ENCODE measurements at regions not wholly inside any gene's neighbourhood (a gene's known extent, or its start where the extent isn't known, plus 50 kb on each side); places are given as distances from the start of the nearest gene placed in this dataset.

DNA sequence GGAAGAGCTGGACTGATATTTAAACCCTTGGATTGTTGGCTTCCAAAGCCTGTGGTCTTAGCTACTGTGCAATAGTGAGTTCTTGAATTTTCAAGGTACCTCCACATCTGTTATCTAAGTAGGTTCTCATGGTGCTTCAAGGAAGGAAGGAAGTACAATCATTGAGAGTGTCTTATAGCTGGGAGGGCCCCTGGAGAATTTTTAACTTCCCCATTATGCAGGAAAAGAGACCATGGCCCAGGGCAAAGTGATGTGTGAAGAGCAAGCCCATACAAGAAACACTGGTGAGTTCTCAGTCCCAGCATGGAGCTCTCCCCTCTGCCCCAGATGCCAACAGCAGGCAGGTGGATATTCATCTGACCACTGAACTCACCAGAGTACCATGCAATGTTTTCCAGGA is 169.0 kb upstream of the IRX6 start:
- no peak for DNase-seq (ENCODE audit: low read depth in 2 of 2)

- no peak for DNase-seq (ENCODE audit: low read depth in 2 of 2)
Observed at GRCh38 chr16:55155815-55156214, 168.2 kb upstream of the IRX6 start.

DNA sequence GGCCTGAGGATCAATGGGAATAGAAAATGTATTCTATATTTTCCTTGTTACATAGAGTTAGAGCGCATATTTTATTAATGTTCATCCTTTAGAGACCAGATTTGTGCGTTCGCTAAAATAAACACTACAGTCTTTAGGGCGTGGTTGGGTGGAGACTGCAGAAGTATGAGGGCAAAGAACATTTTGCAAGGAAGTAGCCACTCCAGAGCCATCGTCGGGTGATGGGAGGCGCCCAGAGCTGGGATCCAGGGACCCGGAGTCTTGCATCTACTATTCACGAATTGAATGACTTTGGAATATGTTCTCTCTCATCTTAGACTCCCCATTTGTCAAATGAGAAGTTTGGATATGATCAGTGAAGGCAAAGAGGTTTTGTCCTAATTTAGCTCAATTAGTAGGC is 154.2 kb upstream of the IRX6 start:
- DNase-seq (ENCODE audit: low read depth in 2 of 2), result no peak

- DNase-seq (ENCODE audit: low read depth in 2 of 2), result no peak
Observed at GRCh38 chr16:55171241-55171640, 152.8 kb upstream of the IRX6 start.

- no peak for DNase-seq (ENCODE audit: low read depth in 2 of 2)
Observed at GRCh38 chr16:55175389-55175788, 148.6 kb upstream of the IRX6 start.

DNA sequence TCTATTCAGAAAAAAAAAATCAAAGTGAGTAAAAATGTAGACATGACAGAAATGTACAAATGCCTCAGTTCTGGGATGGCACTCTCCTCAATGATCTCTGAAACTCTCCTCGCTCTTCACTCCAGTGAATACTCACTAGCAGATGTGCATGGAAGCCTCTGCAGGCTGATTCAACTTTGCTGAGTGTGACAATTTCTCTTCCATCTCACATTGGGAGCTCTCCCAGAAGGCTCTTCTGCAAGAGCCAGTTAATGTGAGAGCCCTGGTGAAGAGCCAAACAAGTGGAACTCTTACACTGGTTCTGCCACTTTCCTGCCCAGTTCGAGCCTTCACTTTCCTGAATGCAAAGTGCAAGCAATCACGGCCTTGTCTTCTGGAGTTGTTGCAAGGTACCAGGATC is 147.1 kb upstream of the IRX6 start:
- DNase-seq (ENCODE audit: low read depth in 2 of 2), result no peak

GRCh38 chr16:55179411-55179810 is 144.6 kb upstream of the IRX6 start:
- DNase-seq (ENCODE audit: low read depth in 2 of 2), result no peak

DNA sequence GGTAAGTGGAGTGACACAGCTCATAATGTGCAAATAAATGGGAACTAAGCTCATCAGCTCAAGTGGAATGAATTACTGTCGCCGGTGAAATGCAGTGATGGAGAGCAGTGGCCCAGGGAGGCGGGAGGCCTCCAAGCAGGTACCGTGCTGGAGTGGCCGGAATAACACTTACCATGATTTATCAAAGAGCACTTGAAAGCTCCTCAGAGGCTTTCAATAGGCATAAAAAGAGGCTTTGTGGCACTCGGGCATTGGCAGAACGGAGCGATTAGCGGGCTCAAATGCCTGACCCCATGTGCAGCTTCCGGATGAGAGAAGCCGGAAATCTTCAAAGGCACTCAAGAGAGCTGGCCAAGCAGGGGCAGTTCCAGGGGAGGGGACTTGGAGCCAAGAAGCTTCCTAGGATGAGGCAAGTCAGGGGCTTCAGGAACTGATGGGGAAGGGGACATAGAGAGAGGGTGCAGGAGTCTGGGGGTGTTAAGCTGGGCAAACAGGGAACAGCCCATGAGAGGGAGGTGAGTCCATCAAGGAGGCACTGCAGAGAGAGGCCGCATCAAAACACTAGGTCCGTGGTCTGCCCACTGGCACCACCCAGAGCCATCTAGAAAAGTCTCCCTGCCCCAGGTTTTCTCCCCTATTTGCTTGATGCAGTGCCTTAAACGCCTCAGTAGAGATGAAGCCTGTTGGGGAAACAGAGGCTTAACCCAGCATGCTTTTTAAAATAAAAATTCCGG is 144.0 kb upstream of the IRX6 start:
- DNase-seq (ENCODE audit: low read depth in 2 of 2), result no peak

- DNase-seq (ENCODE audit: low read depth in 2 of 2), result no peak
Observed at GRCh38 chr16:55184052-55184451, 140.0 kb upstream of the IRX6 start.

- DNase-seq (ENCODE audit: low read depth in 2 of 2), result no peak
Observed at GRCh38 chr16:55184619-55185018, 139.4 kb upstream of the IRX6 start.

- no peak for DNase-seq (ENCODE audit: low read depth in 2 of 2)
Observed at GRCh38 chr16:55189224-55189623, 134.8 kb upstream of the IRX6 start.

GRCh38 chr16:55189682-55190636 is 134.0 kb upstream of the IRX6 start:
- no peak for DNase-seq (ENCODE audit: low read depth in 2 of 2)

DNA sequence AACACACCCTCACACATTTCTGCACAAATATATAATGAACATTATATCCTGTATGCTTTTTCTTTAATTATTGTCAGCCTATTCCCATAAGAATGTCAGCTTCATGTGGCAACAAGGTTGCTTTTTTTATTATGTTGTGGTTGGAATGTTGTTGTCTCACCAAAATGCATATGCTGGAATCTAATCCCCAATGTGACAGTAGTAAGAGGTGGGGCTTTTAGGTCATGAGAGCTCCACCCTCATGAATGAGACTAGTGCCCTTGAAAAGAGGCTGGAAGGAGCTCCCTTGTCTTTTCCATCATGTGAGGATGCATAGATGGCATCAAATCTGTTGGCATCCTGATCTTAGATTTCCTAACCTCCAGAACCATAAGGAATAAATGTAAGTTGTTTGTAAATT is 131.3 kb upstream of the IRX6 start:
- DNase-seq (ENCODE audit: low read depth in 2 of 2), result no peak

DNA sequence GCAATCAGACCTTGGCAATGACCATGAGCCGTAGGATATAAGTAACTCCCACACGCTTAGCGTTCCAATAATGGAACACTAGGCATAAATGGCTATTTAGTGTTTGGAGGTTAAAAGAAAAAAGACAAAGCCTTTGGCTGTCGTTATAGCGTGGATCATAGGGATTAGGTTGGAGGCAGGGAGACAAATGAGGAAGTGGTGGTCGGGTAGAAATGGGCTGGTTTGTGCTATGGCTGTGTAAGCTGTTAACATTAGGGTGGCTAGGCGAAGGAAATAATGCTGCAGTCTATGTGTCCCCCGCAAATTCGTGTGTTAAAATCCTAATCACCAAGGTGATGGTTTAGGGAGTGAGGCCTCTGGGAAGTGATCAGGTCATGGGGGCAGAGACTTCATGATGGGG is 120.4 kb upstream of the IRX6 start:
- no peak for DNase-seq (ENCODE audit: low read depth in 2 of 2)

DNA sequence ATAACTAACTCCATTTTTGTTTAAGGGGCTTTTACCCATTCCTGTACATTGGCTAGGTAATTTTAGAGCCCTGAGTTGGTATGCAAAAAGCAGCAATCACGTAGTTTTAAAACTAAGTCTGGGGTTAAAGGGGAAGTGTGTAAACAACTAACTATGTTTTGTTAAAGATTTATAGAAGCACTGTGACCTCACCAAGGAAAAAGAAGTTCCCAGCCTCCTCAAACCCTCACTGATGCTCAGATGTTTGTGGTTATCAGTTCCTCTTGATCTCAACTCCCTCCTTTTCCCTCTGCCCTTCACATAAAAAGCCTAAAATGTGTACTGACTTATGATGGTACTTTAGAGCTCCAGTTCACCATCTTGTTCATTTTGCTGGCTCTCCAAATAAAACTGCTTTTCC is 119.9 kb upstream of the IRX6 start:
- DNase-seq (ENCODE audit: low read depth in 2 of 2), result no peak

DNA sequence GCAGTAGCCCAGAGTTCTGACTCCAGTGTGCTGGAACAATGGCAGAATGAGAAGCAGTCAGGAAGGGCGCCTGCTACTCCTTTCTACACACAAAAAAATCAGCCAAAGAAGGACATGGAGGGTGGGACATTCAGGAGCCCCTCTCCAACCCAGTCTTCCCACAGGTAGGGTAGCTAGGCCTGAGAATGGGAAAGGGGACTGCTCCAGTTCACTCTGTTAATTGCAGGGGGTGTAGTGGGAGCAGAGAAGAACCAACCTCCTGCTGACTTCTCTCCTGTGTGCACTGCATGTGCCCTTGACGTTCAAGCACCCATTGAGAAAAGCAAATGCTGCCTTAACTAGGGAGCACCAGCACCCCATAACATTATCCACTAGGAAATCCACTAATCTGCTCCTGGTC is 119.1 kb upstream of the IRX6 start:
- DNase-seq (ENCODE audit: low read depth in 2 of 2), result no peak

GRCh38 chr16:55207693-55208428 is 116.1 kb upstream of the IRX6 start:
- no peak for DNase-seq (ENCODE audit: low read depth in 2 of 2)

DNA sequence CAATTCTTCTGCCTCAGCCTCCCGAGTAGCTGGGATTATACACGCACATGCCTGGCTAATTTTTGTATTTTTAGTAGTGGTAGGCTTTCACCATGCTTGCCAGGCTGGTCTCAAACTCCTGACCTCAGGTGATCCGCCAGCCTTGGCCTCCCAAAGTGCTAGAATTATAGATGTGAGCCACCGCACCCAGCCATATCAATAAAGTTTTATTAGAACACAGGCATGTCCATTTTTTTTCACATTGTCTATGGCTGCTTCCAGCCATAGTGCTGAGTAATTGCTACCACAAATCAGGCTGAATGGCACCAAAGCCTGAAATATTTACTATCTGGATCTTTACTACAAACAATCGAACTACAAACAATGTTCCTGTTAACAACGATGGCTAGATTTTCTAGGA is 114.4 kb upstream of the IRX6 start:
- DNase-seq (ENCODE audit: low read depth in 2 of 2), result no peak

DNA sequence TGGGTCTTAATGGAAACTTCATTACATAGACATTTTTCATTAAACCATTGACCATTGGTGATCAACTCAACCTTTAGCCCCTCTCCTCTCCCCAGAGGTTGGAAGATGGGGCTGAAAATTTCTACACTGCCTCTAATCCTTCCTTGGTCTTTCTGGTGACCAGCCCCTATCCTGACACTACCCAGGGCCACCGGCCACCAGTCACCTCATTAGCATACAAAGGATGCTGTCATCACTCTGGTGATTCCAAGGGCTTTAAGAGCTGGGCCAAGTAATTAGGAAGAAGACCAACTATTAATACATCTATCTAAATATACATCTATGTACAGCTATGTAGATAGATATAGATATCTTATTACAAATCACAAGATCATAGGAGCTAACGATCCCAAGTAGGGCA is 111.2 kb upstream of the IRX6 start:
- no peak for DNase-seq (ENCODE audit: low read depth in 2 of 2)

- DNase-seq (ENCODE audit: low read depth in 2 of 2), result no peak
Observed at GRCh38 chr16:55214412-55214811, 109.6 kb upstream of the IRX6 start.

GRCh38 chr16:55214974-55215494 is 109.0 kb upstream of the IRX6 start:
- DNase-seq (ENCODE audit: low read depth in 2 of 2), result no peak

GRCh38 chr16:55217392-55217791 is 106.6 kb upstream of the IRX6 start:
- no peak for DNase-seq (ENCODE audit: low read depth in 2 of 2)
